ENCODE measurements at regions not wholly inside any gene's neighbourhood (a gene's known extent, or its start where the extent isn't known, plus 50 kb on each side); places are given as distances from the start of the nearest gene placed in this dataset.

- TF ChIP-seq CTCF (conservative IDR thresholded peaks at IDR 0.05; ENCODE audit: control insufficient read depth, insufficient read depth, low read depth, low read length) = no peak
- H3K4me3 ChIP-seq (ENCODE audit: control insufficient read depth, low read depth, low read length) = no peak overlapping the region
- no peak for DNase-seq (ENCODE audit: low read depth)
These were observed 230.3 kb upstream of the NEIL3 start for GRCh38 chr4:177079327-177079726.

- DNase-seq (ENCODE audit: low read depth) = no peak
- TF ChIP-seq CTCF (conservative IDR thresholded peaks at IDR 0.05; ENCODE audit: control insufficient read depth, insufficient read depth, low read depth, low read length) = no peak
- no peak overlapping the region for H3K4me3 ChIP-seq (ENCODE audit: control insufficient read depth, low read depth, low read length)
These were observed 229.3 kb upstream of the NEIL3 start for GRCh38 chr4:177080388-177080787.

DNA sequence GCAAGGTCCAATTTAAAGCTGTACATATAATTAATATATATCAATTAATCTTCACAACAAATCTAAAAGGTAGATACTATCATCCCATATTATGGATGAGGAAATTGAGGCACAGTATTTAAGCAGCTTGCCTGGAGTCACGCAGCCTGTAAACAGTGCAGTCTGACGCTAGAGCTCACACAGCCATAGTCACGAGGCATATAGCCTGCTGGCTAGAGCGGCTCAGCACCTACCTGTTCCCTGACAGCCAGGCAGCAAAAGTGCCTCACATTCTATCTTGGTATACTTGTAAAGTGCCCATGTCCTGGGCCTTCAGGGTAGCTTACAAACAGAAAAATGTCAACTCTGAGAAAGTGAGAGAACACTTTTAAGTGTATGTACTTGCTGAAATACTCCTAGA lies 222.6 kb upstream of the NEIL3 start:
- no peak for DNase-seq (ENCODE audit: low read depth)
- no peak for TF ChIP-seq CTCF (conservative IDR thresholded peaks at IDR 0.05; ENCODE audit: control insufficient read depth, insufficient read depth, low read depth, low read length)
- H3K4me3 ChIP-seq (ENCODE audit: control insufficient read depth, low read depth, low read length) = no peak overlapping the region

DNA sequence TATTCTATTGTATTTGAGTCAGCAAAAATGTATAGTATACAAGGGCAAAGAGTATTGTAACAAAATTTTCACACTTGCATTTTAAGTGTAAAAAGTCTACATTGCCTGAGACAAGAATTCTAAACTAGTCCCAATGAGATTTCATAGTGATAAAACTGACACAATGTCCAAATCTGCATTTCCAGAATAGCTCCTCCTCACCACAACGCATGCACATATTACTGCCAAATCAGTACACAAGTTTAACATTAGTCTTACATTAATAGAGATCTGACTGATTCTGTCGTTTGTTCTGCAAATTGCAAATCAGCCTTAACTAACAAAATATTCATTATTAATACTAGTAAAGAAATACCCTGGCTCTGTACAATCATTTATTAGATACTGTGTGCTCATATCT lies 222.2 kb upstream of the NEIL3 start:
- H3K4me3 ChIP-seq (ENCODE audit: control insufficient read depth, low read depth, low read length) = no peak overlapping the region
- no peak for DNase-seq (ENCODE audit: low read depth)
- no peak for TF ChIP-seq CTCF (conservative IDR thresholded peaks at IDR 0.05; ENCODE audit: control insufficient read depth, insufficient read depth, low read depth, low read length)

- no peak for DNase-seq (ENCODE audit: low read depth)
- no peak overlapping the region for H3K4me3 ChIP-seq (ENCODE audit: control insufficient read depth, low read depth, low read length)
- TF ChIP-seq CTCF (conservative IDR thresholded peaks at IDR 0.05; ENCODE audit: control insufficient read depth, insufficient read depth, low read depth, low read length) = no peak
These were observed 218.2 kb upstream of the NEIL3 start for GRCh38 chr4:177091515-177091914.

- DNase-seq (ENCODE audit: low read depth) = no peak
- TF ChIP-seq CTCF (conservative IDR thresholded peaks at IDR 0.05; ENCODE audit: control insufficient read depth, insufficient read depth, low read depth, low read length) = no peak
- no peak overlapping the region for H3K4me3 ChIP-seq (ENCODE audit: control insufficient read depth, low read depth, low read length)
These were observed 216.9 kb upstream of the NEIL3 start for GRCh38 chr4:177092807-177093206.

GRCh38 chr4:177093964-177094363 lies 215.7 kb upstream of the NEIL3 start:
- no peak for DNase-seq (ENCODE audit: low read depth)
- no peak for TF ChIP-seq CTCF (conservative IDR thresholded peaks at IDR 0.05; ENCODE audit: control insufficient read depth, insufficient read depth, low read depth, low read length)
- no peak overlapping the region for H3K4me3 ChIP-seq (ENCODE audit: control insufficient read depth, low read depth, low read length)

Data from fibroblast of mammary gland (primary cell).